ENCODE measurements at regions not wholly inside any gene's neighbourhood (a gene's known extent, or its start where the extent isn't known, plus 50 kb on each side); places are given as distances from the start of the nearest gene placed in this dataset.
A peak's percentile ranks its signal among the peaks of the same experiment; 100 is the strongest.
"Not testable (repeated sequence)": the region's sequence is repeated elsewhere in the genome, so short reads cannot be mapped to it uniquely, and the experiment has no call there.

DNA sequence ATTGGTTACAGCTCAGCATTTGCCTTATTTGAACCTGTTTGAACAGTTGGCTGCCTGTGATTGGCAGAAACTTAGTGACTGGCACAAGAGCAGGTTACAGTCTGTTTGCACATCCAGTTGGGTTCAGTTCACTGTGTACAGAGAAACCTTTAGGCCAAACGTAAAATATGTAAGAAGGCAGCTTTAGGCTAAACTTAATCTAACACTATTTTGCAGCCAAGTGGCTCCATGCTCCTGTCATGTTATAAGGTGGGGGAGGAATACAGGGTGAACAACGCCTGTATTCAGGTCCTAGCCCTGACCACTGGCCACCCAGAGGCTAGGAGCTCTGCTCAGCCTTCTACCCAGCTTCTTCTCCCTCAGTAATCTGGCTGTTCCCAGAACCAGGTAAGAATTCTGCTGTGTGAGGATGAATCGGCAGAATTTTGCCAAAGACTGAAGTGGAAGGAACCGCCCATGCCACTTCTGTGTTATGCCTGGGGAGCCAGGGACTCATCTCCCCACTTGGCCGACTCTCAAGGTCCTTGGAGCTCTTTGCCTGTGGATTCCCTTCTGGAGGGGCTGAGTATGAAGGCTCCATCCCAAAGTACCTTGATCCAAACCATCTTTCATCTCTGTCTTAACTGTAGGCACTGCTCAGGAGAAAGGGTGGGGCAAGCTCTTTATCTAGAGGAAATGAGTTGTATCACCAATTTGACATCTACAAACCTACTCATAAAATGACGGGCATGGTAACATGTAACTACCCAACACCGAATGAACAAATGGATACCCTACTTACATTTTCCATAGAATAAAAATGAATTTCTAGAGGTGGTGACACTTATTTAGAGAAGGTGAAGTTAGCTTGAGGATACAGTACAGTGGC lies 164.4 kb upstream of the NAMPT start:
- peak; percentile 40 for DNase-seq (ENCODE audit: low spot score)

DNA sequence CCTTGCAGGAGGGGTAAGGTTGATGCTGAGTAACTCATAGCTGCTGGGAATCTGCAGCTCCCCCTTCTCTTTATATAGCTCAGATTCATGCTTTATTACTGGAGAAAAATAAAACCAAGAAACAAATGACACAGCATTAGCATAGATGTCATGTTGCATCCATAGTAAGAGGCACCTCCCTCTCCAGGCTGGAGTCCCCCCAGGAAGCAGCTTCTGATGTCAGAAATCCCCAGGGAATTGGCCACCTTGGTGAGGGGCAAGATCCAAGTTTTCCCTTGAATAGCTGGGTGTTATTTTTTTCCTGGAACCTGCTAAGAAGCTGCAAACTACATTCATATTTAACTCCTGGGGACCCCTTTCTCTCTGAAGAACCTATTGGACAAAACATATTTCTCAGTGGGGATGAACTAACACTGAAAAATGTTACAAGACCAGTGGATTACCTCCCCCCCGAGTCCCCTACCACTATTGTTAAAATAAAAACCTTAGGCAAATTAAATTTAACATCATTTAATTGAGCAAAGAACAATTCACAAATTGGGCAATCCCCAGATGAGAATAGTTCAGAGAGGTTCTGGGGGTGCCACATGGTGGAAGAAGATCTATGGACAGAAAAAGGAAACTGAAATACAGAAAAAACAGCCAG lies 163.7 kb upstream of the NAMPT start:
- DNase-seq (ENCODE audit: low spot score), result no peak

GRCh38 chr7:106447318-106447847 lies 162.6 kb upstream of the NAMPT start:
- no peak for DNase-seq (ENCODE audit: low spot score)

- DNase-seq (ENCODE audit: low spot score), result not testable (repeated sequence)
Observed at GRCh38 chr7:106445366-106445765, 160.6 kb upstream of the NAMPT start.

DNA sequence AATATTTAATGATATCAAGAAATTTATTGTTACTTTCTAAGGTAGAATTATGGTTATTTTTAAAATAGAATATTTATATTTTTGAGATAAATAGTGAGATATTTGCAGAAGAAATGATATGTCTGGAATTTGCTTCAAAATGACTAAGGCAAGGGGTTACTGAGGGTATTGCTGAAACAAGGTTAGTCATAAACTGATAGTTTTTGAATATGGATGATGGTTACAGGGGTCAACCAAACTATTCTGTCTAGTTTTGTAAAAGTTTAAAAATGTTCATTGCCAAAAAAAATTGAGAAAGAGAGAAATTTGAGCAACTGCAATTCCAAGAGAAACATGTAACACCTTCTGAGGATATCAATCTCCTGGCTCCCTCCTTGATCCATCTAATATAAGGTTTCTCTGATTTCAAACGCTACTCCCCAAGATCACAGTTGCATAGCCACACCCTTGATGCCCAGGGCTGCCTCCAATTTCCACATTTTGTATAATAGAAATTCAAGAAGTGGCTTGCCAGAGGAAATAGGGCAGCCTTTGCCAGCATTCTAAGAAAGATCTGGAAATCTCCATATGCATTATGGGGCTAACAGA lies 159.4 kb upstream of the NAMPT start:
- no peak for DNase-seq (ENCODE audit: low spot score)

- no peak for DNase-seq (ENCODE audit: low spot score)
Observed at GRCh38 chr7:106443156-106443555, 158.4 kb upstream of the NAMPT start.

GRCh38 chr7:106442476-106442875 lies 157.7 kb upstream of the NAMPT start:
- no peak for DNase-seq (ENCODE audit: low spot score)

DNA sequence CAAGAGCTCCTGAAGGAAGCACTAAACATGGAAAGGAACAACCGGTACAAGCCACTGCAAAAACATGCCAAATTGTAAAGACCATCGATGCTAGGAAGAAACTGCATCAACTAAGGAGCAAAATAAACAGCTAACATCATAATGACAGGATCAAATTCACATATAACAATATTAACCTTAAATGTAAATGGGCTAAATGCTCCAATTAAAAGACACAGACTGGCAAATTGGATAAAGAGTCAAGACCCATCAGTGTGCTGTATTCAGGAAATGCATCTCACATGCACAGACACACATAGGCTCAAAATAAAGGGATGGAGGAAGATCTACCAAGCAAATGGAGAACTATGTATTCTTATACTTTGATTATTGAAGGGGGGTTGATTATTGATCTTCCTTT lies 156.6 kb upstream of the NAMPT start:
- DNase-seq (ENCODE audit: low spot score), result not testable (repeated sequence)

GRCh38 chr7:106436933-106437332 lies 152.2 kb upstream of the NAMPT start:
- not testable (repeated sequence) for DNase-seq (ENCODE audit: low spot score)

DNA sequence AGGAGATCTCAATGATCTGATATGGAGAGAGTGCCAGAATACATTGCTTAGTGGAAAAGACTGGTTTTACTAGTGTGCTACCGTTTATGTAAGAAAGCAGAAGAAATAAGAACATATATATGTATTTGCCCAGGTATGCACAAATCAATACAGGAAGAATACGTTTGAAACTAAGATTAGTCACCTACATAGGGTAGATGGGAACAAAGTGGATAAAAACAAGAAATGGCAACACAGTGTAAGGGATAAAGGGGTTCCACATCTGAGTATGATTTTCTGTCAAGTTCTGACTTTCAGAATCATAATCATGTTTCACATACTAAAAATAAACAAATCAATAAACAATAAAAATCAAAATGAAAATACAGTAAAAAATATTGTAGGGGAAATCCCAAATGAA lies 148.6 kb upstream of the NAMPT start:
- no peak for DNase-seq (ENCODE audit: low spot score)

GRCh38 chr7:106430535-106431455 lies 146.0 kb upstream of the NAMPT start:
- DNase-seq (ENCODE audit: low spot score), result no peak

DNA sequence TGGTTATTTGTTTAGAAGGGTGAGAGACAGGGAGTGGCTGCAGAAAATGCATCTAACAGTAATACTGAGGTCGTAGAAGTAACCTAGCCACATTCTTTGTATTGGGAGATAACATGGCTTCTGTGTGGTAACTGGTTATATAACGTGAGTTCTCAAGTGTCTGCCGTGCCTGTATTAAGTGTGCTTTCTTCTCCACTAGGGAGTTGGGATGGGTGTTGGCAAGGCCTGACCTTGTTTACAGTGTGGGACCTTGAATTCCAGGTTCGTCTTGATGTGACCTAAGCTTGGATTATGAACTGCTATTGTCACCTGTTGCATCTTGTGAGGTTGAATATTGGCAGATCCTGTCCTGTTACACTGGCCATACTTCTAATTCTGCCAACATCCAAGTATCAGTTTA lies 145.3 kb upstream of the NAMPT start:
- no peak for DNase-seq (ENCODE audit: low spot score)

DNA sequence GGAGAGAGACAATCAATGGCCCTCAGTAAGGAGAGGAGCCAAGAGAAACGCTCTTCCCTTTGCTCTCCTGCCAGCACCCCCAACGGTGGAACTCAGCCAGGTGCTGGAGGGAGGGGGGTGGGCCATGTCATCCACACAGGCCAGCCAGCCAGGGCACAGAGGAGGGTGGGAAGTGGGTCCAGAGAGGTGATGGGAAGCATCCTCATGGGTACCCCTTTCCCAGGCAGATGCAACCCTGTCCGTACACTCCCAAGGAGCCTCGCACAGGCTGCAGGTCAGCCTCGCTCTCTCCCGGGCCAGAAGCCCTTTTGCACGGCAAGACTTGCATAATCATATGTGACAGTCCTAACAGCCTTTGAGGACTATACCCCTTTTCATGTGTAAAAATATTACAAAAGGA lies 142.0 kb upstream of the NAMPT start:
- no peak for DNase-seq (ENCODE audit: low spot score)

DNA sequence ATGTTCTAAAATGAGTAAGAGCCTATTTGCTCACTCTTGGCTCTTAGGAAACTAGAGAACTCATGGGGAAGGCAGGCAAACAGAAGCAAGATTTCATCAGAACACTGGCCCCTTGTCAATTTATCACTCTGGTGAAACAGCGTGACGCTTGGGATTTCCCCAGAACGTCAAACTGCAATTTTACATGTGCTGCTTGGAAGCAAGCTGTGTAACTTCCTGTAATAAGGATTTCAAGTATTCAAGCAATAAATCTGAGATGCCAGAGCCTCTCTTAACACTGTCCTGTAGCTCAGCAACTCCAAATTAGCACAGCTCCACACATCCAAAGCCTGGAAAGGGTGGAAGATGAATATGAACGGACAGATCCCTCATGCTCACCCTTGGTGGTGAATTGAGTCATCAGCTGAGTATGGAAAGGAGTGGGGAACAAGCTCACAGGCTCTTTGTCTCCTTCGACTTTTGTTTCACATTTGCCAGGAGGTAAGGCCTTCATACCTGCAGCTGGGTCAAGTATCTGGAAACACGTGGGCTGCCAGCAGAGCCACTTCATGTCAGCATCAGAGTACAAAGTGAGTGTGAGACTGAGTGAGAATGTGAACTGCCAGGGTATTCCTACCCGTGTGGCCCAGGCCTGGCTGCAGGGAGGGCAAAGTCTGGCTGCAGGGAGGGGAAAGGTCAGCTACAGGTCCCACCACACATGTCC lies 140.4 kb upstream of the NAMPT start:
- no peak for DNase-seq (ENCODE audit: low spot score)

DNA sequence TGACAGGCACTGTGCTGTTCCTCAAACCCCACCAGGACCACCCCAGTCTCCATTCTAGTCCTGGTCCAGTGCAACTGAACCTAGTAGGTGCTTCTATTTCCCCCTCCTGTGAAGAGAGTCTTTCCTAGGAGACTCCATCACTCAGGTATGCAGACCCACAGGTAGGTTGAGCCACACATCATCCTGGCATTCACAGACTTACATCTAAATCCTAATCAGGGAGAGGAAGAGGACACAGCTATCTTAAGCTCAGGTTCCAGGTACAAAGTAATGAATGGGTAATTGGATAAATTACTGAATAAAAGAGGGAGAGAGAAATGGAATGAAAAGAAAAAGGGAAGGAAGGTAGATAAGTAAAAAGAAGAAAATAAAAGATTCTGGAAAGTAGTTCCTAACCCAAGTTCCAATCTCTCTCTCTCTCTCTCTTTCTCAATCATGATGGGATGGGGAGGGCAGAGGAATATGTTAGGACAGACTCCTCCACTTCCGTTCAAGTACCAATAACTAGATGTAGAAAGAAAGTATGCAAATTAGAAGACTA lies 139.8 kb upstream of the NAMPT start:
- DNase-seq (ENCODE audit: low spot score), result no peak

DNA sequence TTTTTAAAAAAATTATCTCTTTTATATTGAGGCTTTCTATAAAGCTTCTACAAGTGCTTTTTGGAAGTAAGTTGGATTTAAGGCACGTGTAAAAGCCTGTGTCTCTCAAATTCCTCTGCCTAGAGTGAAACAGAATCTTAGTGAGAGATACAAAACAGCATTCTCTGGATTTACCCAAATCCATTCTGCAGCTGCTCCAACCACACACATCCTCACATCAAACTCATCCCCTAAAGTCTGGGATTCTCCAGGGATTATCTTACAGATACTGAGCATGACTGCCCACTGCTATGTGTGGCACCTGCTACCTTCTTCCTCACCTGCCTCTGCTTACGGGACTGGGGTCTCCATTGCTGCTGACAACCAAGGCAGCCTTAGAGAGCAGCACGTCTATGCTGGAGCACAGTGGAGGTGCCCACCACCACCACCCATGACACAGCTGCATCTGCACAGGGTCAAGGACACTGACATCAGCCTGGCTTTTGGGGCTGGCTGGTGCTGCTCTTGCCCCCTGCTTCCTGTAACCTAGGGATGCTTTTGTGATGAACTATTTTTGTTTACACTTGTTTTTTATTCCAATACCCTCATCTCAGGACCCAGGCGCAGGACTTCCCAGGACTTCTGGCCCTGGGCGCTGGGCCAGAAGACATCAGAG lies 139.2 kb upstream of the NAMPT start:
- no peak for DNase-seq (ENCODE audit: low spot score)

DNA sequence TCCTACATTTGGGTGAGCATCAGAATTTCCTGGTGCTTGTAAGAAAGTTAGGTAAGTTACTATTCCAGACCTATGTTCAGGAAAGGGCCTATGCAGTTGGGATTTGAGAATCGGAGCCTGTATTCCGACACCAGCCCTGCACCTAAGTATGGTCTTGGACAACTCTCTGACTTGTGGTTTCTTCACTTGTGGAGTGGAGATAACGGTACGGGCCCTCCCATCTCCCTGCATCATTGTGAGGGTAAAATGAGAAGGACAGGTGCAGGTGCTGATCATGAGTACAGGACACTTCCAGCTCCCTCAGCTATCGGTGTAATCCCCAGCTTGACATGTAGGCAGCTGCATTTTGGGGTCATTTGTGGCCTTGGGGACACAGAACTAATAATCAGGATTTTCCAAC lies 138.3 kb upstream of the NAMPT start:
- DNase-seq (ENCODE audit: low spot score), result no peak

DNA sequence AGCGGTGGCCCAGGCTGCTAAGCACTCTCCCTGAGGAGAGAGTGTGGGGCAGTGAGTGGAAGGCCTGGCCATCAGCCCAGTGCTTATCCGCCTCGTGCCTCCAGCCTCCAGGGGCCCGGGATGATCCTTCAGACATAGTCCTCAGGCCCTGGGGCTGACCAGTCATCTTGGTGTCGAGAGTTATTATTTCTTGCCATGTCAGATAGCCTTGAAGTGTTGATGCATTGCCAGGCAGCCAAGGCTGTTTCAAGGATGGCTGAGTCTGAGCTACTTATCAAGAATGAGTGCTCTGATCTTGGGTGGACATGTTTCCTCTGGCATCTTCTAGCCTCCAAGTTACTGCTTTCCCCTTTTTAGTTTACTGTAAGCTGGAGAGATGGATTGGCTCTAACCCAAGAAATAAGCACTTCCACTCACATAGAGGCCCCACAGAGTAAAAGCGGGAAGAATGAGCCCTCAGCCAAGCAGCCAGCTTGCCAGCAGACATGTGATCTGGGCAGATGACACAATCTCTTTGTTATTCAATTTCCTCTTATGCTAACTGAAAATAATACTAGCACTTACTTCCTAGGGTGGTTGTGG lies 136.5 kb upstream of the NAMPT start:
- no peak for DNase-seq (ENCODE audit: low spot score)

- no peak for DNase-seq (ENCODE audit: low spot score)
Observed at GRCh38 chr7:106420736-106421135, 136.0 kb upstream of the NAMPT start.

DNA sequence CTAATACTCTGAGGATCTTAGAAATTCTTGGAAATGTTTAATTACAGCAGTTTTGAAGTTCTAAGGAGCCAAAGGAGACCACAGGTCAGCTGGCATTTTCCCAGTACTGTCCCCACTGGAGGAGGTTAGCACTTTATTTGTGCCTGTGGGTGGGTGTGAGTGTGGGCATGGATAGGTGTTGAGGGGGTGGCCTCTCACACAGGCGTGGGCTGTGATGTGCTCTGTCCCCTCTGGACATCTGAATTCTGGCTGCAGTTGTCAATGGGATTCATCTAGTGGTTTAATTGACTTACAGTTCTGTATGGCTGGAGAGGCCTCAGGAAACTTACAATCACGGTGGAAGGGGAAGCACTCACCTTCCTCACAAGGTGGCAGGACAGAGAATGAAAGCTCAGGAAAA lies 135.4 kb upstream of the NAMPT start:
- no peak for DNase-seq (ENCODE audit: low spot score)
